ENCODE measurements at regions not wholly inside any gene's neighbourhood (a gene's known extent, or its start where the extent isn't known, plus 50 kb on each side); places are given as distances from the start of the nearest gene placed in this dataset.

GRCh38 chr6:81486234-81486633, 266.2 kb downstream of the TENT5A start:
- TF ChIP-seq POLR2A (IDR thresholded peaks at IDR 0.05; ENCODE audit: extremely low read depth, insufficient read length) (no peak), CTCF (IDR thresholded peaks at IDR 0.05; ENCODE audit: low read depth, low read length) (no peak), MYC (IDR thresholded peaks at IDR 0.05; ENCODE audit: low read depth, low read length) (no peak)
- TF ChIP-seq, protein P1, sequence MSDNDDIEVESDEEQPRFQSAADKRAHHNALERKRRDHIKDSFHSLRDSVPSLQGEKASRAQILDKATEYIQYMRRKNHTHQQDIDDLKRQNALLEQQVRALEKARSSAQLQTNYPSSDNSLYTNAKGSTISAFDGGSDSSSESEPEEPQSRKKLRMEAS (IDR thresholded peaks at IDR 0.05; ENCODE audit: low read depth, low read length), result no peak
- no peak overlapping the region for H3K4me3 ChIP-seq (ENCODE audit: low read depth, low read length)
- DNase-seq (ENCODE audit: low read depth), result no peak

DNA sequence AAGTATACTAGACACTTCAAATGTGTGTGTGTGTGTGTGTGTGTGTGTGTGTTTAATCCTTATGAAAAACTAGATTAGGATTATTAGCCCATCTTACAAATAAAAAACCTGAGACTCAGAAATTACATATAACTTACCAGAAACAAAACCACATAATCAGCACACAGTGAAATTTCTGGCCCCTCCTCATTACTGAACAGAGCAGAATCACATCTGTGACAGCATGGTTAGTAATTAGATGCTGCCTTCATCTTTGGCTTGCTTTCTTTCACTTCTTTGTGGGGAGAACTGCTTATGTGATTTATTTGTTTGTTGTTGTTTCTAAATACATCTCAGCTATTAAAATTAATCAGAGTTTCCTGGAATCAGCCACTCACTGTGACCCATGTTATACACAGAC, 267.1 kb downstream of the TENT5A start:
- DNase-seq (ENCODE audit: low read depth), result no peak
- TF ChIP-seq CTCF (IDR thresholded peaks at IDR 0.05; ENCODE audit: low read depth, low read length) (no peak), MYC (IDR thresholded peaks at IDR 0.05; ENCODE audit: low read depth, low read length) (no peak), POLR2A (IDR thresholded peaks at IDR 0.05; ENCODE audit: extremely low read depth, insufficient read length) (no peak)
- TF ChIP-seq, protein P1 (IDR thresholded peaks at IDR 0.05; ENCODE audit: low read depth, low read length), result no peak

GRCh38 chr6:81484251-81484650, 268.2 kb downstream of the TENT5A start:
- no peak for DNase-seq (ENCODE audit: low read depth)
- no peak for TF ChIP-seq CTCF (IDR thresholded peaks at IDR 0.05; ENCODE audit: low read depth, low read length)
- TF ChIP-seq, protein P1 (IDR thresholded peaks at IDR 0.05; ENCODE audit: low read depth, low read length), result no peak
- TF ChIP-seq MYC (IDR thresholded peaks at IDR 0.05; ENCODE audit: low read depth, low read length), result no peak
- no peak for TF ChIP-seq POLR2A (IDR thresholded peaks at IDR 0.05; ENCODE audit: extremely low read depth, insufficient read length)
- H3K4me3 ChIP-seq (ENCODE audit: low read depth, low read length), result no peak overlapping the region

More for the DNA sequence above, 267.1 kb downstream of the TENT5A start:
- H3K4me3 ChIP-seq (ENCODE audit: low read depth, low read length), result no peak overlapping the region

DNA sequence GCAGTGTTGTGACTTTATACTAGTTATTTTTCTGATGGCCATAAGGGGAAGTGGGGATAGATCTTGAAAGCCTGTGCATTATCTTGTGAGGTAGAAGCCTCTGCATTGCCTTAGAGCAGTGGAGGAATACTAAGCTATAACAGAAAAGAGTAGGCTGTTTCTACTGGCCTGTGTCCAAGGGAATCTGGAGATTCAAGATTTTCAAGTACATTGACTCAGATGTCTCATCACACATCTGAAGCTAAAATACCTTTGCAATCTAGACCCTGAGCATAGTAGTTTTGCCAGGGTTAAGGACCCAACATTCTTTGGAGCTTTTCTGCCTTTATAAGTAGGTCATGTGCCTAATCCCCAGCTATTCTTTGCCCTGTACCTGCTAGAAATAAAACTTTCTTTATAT, 272.3 kb downstream of the TENT5A start:
- no peak overlapping the region for H3K4me3 ChIP-seq (ENCODE audit: low read depth, low read length)
- DNase-seq (ENCODE audit: low read depth), result no peak
- TF ChIP-seq, protein P1 (IDR thresholded peaks at IDR 0.05; ENCODE audit: low read depth, low read length), result no peak
- TF ChIP-seq POLR2A (IDR thresholded peaks at IDR 0.05; ENCODE audit: extremely low read depth, insufficient read length) (no peak), MYC (IDR thresholded peaks at IDR 0.05; ENCODE audit: low read depth, low read length) (no peak), CTCF (IDR thresholded peaks at IDR 0.05; ENCODE audit: low read depth, low read length) (no peak)

- DNase-seq (ENCODE audit: low read depth), result no peak
- no peak overlapping the region for H3K4me3 ChIP-seq (ENCODE audit: low read depth, low read length)
- TF ChIP-seq MYC (IDR thresholded peaks at IDR 0.05; ENCODE audit: low read depth, low read length) (no peak), POLR2A (IDR thresholded peaks at IDR 0.05; ENCODE audit: extremely low read depth, insufficient read length) (no peak), CTCF (IDR thresholded peaks at IDR 0.05; ENCODE audit: low read depth, low read length) (no peak)
- TF ChIP-seq, protein P1 (IDR thresholded peaks at IDR 0.05; ENCODE audit: low read depth, low read length), result no peak
Measured at GRCh38 chr6:81476881-81477280, 275.6 kb downstream of the TENT5A start.

DNA sequence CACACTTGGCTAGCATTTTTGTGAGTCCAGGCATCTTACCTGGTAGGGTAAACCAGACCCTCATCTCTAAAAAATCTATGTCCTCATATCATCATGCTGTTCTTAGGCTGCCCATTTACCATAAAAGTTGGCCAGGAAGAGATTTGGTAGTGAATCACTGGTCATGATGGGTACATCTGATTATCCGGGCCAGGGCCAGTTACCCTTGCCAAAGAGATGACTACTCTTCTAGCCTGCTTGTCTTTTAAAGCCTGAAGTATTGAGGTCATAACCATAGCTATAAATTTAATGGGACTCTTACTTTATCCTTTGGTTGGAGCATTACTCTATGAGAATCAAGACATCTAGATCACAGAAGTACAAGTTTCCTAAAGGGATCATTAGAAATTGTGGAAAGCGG, 276.8 kb downstream of the TENT5A start:
- no peak for DNase-seq (ENCODE audit: low read depth)
- no peak overlapping the region for H3K4me3 ChIP-seq (ENCODE audit: low read depth, low read length)
- TF ChIP-seq CTCF (IDR thresholded peaks at IDR 0.05; ENCODE audit: low read depth, low read length) (no peak), POLR2A (IDR thresholded peaks at IDR 0.05; ENCODE audit: extremely low read depth, insufficient read length) (no peak), MYC (IDR thresholded peaks at IDR 0.05; ENCODE audit: low read depth, low read length) (no peak)
- TF ChIP-seq, protein P1 (IDR thresholded peaks at IDR 0.05; ENCODE audit: low read depth, low read length), result no peak

All from NB4 (cell line).